Cardiac fibroblast (primary cell): ENCODE measurements at regions not wholly inside any gene's neighbourhood (a gene's known extent, or its start where the extent isn't known, plus 50 kb on each side); places are given as distances from the start of the nearest gene placed in this dataset.

Source experiments
- DNase-seq, 2 donors: peaks; one replicate each; pipeline versions ENCODE4 v3.0.0 to v3.0.0-alpha.2; 2010; ENCODE audit warnings: low read depth in 2 of 2
- H3K4me3 ChIP-seq, 2 donors: replicated peaks in 1 of 2; 1 replicate in 1 of 2; 2 replicates in 1 of 2; pipeline ENCODE4 v1.5.1; 2011; ENCODE audit warnings: low read depth in 2 of 2, low read length in 2 of 2, mild to moderate bottlenecking in 2 of 2, moderate library complexity in 1 of 2
- TF ChIP-seq, protein P1 (sequence below): IDR thresholded peaks from one replicate; pipeline ENCODE4 v1.5.1; 2011; ENCODE audit warnings: low read depth, mild to moderate bottlenecking, low read length, inconsistent platforms

DNA sequence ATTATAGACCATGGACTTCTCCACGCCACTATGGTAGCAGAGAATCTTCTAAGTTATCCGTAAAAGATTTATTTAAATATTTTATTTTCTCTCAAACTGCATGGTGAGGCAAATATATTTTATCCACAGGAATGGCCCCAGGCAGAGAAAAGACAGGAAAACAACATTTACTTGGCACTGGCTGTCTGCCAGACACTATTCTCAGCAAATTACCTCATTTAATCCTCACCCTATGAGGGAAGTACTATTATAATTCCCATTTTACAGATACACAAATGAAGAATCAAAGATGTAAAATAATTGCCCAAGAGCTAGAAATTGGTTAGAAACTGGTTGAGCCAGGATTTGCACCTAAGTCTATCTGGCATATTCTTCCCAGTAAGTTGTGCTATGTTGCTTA, 361.4 kb upstream of the IL12A start:
- TF ChIP-seq, protein P1, sequence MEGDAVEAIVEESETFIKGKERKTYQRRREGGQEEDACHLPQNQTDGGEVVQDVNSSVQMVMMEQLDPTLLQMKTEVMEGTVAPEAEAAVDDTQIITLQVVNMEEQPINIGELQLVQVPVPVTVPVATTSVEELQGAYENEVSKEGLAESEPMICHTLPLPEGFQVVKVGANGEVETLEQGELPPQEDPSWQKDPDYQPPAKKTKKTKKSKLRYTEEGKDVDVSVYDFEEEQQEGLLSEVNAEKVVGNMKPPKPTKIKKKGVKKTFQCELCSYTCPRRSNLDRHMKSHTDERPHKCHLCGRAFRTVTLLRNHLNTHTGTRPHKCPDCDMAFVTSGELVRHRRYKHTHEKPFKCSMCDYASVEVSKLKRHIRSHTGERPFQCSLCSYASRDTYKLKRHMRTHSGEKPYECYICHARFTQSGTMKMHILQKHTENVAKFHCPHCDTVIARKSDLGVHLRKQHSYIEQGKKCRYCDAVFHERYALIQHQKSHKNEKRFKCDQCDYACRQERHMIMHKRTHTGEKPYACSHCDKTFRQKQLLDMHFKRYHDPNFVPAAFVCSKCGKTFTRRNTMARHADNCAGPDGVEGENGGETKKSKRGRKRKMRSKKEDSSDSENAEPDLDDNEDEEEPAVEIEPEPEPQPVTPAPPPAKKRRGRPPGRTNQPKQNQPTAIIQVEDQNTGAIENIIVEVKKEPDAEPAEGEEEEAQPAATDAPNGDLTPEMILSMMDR = no peak
- no peak overlapping the region for H3K4me3 ChIP-seq
- DNase-seq = no peak

DNA sequence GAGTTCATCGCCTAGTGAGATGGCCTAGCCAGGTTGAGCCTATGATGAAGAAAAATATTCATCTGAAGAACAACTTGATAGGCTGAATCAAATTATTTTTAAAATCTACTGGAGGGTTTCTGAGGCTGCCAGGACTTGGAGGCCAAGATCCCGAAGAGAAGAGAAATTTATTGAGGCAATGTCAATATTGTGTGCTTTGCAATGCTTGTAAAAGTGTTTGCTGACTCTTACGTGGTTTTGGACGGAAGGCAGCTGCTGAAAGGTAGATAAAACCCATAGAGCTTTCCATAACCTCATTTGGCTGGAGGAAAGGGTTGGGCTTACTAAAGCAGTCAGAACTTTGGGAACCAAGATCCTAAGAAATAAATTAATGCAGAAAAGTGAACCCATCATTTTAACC, 361.0 kb upstream of the IL12A start:
- no peak overlapping the region for H3K4me3 ChIP-seq
- TF ChIP-seq, protein P1 = no peak
- no peak for DNase-seq

DNA sequence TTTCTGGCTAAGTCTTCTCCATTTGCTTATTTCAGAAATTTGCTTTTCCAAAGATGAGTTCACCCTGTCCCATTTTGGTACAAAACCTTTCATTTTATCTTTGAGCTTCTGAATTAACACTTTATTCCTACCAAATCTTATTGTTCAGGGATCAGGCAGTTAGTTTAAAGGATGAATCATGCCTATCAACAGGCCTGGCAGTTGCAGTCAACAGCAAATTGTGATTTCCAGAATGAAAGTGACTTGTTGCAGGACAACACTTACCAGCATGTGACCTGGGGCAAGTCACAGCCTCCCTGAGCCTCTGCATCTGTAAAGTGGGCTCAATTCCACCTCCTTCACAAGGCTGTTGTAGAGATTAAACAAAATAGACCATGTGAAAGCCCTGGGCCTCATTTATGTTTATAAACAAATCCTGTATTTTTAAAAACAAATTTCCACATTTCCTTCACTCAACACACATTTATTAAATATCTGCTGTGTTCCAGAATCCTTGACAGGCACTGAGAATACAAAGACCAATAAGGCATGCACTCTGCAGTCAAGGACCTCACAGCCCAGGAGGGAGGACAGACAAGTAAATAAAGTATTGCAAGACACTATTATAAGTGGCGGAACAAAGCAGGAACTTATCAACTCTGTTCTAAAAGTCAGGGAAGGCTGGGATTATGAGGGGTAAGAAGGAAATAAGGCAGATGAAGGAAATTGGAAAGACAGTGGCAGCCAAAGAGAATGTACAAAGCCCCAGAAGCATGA, 359.1 kb upstream of the IL12A start:
- no peak for DNase-seq
- H3K4me3 ChIP-seq = no peak overlapping the region
- TF ChIP-seq, protein P1 = no peak

DNA sequence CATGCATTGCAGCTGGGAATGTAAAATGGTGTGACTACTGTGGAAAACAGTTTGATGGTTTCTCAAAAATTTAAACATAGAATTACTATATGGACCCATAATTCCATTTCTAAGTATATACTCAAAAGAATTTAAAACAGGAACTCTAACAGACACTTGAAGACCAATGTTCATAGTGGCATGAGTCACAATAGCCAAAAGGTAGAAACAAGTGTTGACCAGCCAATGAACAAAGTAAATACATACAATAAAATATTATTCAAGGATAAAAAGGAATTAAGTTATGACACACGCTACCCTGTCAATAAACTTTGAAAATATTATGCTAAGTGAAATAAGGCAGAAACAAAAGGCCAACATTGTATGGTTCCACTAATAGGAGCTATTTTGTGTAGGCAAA, 357.4 kb upstream of the IL12A start:
- TF ChIP-seq, protein P1 = no peak
- no peak for DNase-seq
- H3K4me3 ChIP-seq = no peak overlapping the region

- no peak overlapping the region for H3K4me3 ChIP-seq
- no peak for DNase-seq
These were observed 356.5 kb upstream of the IL12A start for GRCh38 chr3:159632128-159632527.

DNA sequence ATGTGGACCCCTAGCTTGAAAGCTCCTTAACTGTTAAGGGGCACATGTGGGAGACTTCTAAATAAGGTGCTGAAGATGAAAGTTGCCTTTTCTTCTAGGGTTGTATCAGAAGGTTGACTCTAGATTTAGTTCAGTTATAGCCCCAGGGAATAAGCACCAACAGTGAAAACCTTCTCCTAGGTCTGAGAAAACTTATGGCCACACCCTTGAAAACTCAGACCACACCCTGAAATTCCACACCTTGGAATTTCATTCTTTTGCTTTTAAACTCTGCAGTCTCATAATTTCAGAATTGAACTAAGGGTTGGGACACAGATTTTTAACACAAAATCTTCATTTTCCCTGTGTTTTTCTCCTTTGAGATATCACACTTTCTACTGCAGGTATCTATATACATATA, 355.8 kb upstream of the IL12A start:
- DNase-seq = no peak
- H3K4me3 ChIP-seq = no peak overlapping the region
- TF ChIP-seq, protein P1 = no peak

More at GRCh38 chr3:159632128-159632527, 356.5 kb upstream of the IL12A start:
- TF ChIP-seq, protein P1 = no peak

DNA sequence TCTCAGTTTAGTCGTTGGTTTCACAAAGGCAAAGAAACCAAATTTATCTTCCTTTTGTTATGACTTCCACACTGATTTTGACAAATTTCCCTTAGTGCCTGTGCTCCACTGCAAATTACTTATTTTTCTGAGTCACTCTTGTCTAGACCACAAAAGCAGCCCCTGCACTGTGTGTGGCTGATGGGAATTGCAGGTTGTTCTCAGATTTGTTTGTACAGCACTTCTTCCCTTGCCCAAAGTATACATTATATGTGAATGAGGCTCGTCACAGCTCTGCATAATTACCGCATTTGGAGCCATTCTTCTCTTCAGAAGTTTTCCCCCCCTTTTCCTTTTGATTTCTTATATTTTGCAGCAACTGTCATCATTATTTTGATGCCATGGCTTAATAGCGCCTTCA, 354.2 kb upstream of the IL12A start:
- H3K4me3 ChIP-seq = no peak overlapping the region
- DNase-seq = peak in 1 of 2 donors; percentile 40
- TF ChIP-seq, protein P1 = no peak
